Tibial artery (tissue), 4 donors: ENCODE measurements at regions not wholly inside any gene's neighbourhood (a gene's known extent, or its start where the extent isn't known, plus 50 kb on each side); places are given as distances from the start of the nearest gene placed in this dataset.

Experiments
- DNase-seq, 2 donors: peaks; one replicate each; pipeline ENCODE4 v3.0.0-alpha.2; 2019
- H3K27ac ChIP-seq, 2 donors: fragments of 200-600 bp; sonication (generic) in 1 of 2; 1 replicate in 1 of 2; 2 replicates in 1 of 2; pipeline ENCODE4 v1.5.1; 2018 to 2019; ENCODE audit warnings: mild to moderate bottlenecking in 1 of 2
- H3K27me3 ChIP-seq, 2 donors: fragments of 200-600 bp; sonication (generic) in 1 of 2; one replicate each; pipeline versions ENCODE4 v1.5.1 to v1.6.0; 2016 to 2019
- H3K36me3 ChIP-seq, 3 donors: fragments of 200-600 bp; sonication (generic) in 2 of 3; one replicate each; pipeline ENCODE4 v1.5.1; 2016 to 2019; ENCODE audit warnings: mild to moderate bottlenecking in 2 of 3
- H3K4me1 ChIP-seq, 4 donors: fragments of 200-600 bp; sonication (generic) in 2 of 4; 1 replicate in 3 of 4; 2 replicates in 1 of 4; pipeline ENCODE4 v1.5.1; 2016 to 2019
- H3K4me3 ChIP-seq, 2 donors: fragments of 200-600 bp; sonication (generic) in 1 of 2; 1 replicate in 1 of 2; 2 replicates in 1 of 2; pipeline ENCODE4 v1.5.1; 2018 to 2019; ENCODE audit warnings: mild to moderate bottlenecking in 2 of 2
- H3K9me3 ChIP-seq, 3 donors: fragments of 200-600 bp; sonication (generic) in 1 of 3; one replicate each; pipeline ENCODE4 v1.5.1; 2016 to 2019
- intact Hi-C: fragments of 100-400 bp; cut with DNase I; formaldehyde crosslinking; loops from one replicate; pipeline ENCODE4 v1.15.0; 2023; ENCODE audit warnings: low total_unique reads
- TF ChIP-seq, protein P1 (sequence below), 2 experiments: fragments of 200-600 bp in 1 of 2; fragments of 450-650 bp in 1 of 2; IDR thresholded peaks; one replicate each; pipeline ENCODE4 v1.5.1; 2017 to 2019; ENCODE audit warnings: antibody characterized with exemption in 2 of 2, mild to moderate bottlenecking in 1 of 2, moderate library complexity in 1 of 2

DNA sequence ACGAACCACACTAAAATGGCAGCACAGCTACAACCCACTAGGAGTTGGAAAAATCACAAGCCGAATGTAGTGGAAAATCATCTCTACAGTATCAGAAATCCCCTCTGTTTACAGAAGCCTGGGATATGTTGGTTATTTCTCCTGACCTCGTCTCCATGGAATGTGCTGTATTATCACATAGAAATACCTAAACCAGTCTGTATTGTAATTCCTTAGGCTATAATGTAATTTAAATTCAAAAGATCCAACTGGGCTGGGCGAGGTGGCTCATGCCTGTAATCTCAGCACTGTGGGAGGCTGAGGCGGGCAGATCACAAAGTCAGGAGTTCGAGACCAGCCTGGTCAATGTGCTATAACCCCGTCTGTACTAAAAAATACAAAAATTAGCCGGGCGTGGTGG, 244.8 kb upstream of the MPDZ start:
- no peak overlapping the region for H3K27ac ChIP-seq
- no peaks in the 10 kb centered on the region for H3K36me3 ChIP-seq
- H3K9me3 ChIP-seq: no peaks in the 10 kb centered on the region
- H3K4me1 ChIP-seq: no peaks in the 10 kb centered on the region
- intact Hi-C loops: no loop called here
- no peak overlapping the region for H3K4me3 ChIP-seq
- TF ChIP-seq, protein P1, sequence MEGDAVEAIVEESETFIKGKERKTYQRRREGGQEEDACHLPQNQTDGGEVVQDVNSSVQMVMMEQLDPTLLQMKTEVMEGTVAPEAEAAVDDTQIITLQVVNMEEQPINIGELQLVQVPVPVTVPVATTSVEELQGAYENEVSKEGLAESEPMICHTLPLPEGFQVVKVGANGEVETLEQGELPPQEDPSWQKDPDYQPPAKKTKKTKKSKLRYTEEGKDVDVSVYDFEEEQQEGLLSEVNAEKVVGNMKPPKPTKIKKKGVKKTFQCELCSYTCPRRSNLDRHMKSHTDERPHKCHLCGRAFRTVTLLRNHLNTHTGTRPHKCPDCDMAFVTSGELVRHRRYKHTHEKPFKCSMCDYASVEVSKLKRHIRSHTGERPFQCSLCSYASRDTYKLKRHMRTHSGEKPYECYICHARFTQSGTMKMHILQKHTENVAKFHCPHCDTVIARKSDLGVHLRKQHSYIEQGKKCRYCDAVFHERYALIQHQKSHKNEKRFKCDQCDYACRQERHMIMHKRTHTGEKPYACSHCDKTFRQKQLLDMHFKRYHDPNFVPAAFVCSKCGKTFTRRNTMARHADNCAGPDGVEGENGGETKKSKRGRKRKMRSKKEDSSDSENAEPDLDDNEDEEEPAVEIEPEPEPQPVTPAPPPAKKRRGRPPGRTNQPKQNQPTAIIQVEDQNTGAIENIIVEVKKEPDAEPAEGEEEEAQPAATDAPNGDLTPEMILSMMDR (IDR thresholded peaks at IDR 0.05): no peak
- DNase-seq: no peak
- H3K27me3 ChIP-seq: no peaks in the 10 kb centered on the region

DNA sequence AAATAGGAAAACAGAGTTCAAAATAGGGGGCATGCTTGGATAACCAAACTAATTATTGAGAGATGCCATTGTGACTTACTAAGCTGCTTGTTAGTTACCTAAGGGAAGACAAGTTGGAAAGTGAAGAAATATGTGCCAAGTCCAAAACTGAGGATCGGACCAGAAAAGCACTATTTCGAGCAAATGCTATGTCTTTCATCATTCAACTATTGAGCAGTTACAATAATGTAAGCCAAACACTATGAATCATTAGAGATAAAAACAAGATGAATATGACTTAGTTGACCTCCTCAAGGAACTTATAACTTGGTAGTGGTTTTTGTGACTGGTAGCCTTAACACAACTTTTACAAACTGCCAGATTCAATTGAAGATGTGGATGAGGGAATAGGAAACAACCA, 240.6 kb upstream of the MPDZ start:
- Histone ChIP-seq H3K27me3 (no peaks in the 10 kb centered on the region), H3K36me3 (no peaks in the 10 kb centered on the region), H3K4me3 (no peak overlapping the region), H3K27ac (no peak overlapping the region), H3K9me3 (no peaks in the 10 kb centered on the region), H3K4me1 (no peaks in the 10 kb centered on the region)
- TF ChIP-seq, protein P1 (IDR thresholded peaks at IDR 0.05): no peak
- intact Hi-C loops: no loop called here
- no peak for DNase-seq

DNA sequence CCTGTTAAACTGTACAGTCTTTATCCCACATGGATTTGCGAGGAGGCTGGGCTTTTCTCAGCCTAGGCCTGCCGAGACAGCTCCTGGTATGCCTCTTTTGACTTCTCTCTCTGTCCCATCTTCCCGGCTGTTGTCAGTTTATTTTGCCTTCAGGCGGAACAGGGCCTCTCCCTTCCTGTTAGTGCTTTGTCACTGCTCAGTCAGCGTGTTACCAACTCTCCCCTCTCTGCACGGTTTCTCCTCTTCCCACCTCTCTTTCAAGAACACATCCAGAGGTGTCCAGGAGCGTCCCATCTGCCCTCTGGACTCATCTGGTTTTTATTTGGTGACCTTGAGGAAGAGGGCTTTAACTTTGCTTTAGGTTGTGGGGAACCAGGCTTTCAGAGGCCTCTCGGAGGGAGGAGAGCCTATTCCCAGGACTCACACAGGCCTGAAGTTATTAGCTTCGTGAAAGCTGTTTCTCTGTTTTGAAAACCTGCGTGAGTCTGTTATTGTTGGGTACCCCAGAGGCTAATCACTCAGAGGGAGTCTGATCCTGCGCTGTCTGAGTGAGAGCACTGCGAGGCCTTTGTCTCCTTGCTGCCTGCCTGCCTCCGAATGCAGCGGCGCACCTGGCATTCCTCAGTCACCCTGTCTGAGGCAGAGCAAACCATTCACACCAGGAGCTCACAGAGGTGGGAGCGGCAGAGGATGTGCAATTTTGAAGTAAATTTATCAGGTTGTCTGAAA, 234.4 kb upstream of the MPDZ start:
- DNase-seq: no peak
- H3K27me3 ChIP-seq: no peaks in the 10 kb centered on the region
- H3K36me3 ChIP-seq: no peaks in the 10 kb centered on the region
- TF ChIP-seq, protein P1 (IDR thresholded peaks at IDR 0.05): no peak
- H3K27ac ChIP-seq: peak overlapping the region in 1 of 2 donors; percentile 38
- H3K4me1 ChIP-seq: peaks cover 0 to 18% (median under 1%) of the 10 kb centered on the region in 4 donors
- H3K4me3 ChIP-seq: no peak overlapping the region
- intact Hi-C loops: no loop called here
- H3K9me3 ChIP-seq: no peaks in the 10 kb centered on the region

DNA sequence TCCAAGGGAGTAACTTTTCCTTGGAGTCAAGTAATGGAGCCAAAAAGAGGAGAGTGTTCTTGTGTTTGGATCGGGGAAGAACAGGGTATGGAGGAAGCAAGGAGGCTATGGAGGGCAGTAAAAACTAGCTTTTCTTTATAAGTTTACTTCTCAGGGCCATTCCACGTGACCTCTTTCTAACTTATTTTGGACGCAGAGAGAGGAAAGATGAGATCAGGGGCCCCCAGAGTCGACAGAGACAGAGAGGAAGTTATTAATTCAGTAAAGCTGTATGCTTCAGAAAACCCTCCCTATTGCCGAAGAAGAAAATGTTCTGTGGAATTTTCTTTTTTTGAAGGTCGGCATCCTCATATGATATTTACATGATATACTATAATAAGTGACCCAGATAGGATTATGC, 233.8 kb upstream of the MPDZ start:
- peaks cover 0 to 24% (median 2%) of the 10 kb centered on the region in 4 donors for H3K4me1 ChIP-seq
- H3K27me3 ChIP-seq: no peaks in the 10 kb centered on the region
- H3K27ac ChIP-seq: peak overlapping the region in 1 of 2 donors; percentile 38
- DNase-seq: no peak
- H3K4me3 ChIP-seq: no peak overlapping the region
- H3K9me3 ChIP-seq: no peaks in the 10 kb centered on the region
- TF ChIP-seq, protein P1 (IDR thresholded peaks at IDR 0.05): no peak
- intact Hi-C loops: no loop called here
- H3K36me3 ChIP-seq: no peaks in the 10 kb centered on the region

DNA sequence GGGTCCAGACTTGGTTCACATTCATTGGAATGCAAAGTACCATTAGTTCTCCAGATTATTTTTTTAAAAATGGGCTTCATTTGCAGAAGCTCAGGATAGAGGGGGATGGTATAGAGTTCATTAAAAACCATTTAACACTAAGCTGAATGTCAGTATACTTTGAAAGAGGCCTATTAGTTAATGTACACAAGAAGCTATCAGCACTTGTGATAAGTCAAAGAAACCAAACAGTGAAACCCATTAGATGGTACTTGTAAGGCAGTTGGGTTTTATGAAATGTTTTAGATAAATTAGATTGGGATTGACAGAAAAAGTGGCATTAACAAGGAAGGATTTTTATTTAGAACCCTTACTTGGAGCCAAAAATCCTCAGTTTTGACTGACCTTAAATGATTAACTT, 229.2 kb upstream of the MPDZ start:
- H3K36me3 ChIP-seq: no peaks in the 10 kb centered on the region
- no peaks in the 10 kb centered on the region for H3K9me3 ChIP-seq
- no peaks in the 10 kb centered on the region for H3K27me3 ChIP-seq
- no peak for DNase-seq
- TF ChIP-seq, protein P1 (IDR thresholded peaks at IDR 0.05): no peak
- intact Hi-C loops: no loop called here
- H3K27ac ChIP-seq: no peak overlapping the region
- peaks cover 0 to 24% (median 2%) of the 10 kb centered on the region in 4 donors for H3K4me1 ChIP-seq
- H3K4me3 ChIP-seq: no peak overlapping the region
